Coronary artery (tissue), 2 donors: ENCODE measurements at regions not wholly inside any gene's neighbourhood (a gene's known extent, or its start where the extent isn't known, plus 50 kb on each side); places are given as distances from the start of the nearest gene placed in this dataset.

ENCODE experiments used
- DNase-seq: peaks from one replicate; pipeline ENCODE4 v3.0.0-alpha.2; 2017; ENCODE audit warnings: low spot score
- H3K27ac ChIP-seq, 2 donors: fragments of 200-600 bp; sonication (generic); one replicate each; pipeline ENCODE4 v1.5.1; 2016 to 2019
- H3K4me3 ChIP-seq: fragments of 200-600 bp; sonication (generic); 2 replicates; pipeline ENCODE4 v1.5.1; 2016; ENCODE audit warnings: mild to moderate bottlenecking, moderate library complexity
- CTCF ChIP-seq: fragments of 200-600 bp; sonication (generic); IDR thresholded peaks from one replicate; pipeline ENCODE4 v1.5.1; 2019; ENCODE audit warnings: antibody characterized with exemption

GRCh38 chr16:17589898-17590297 lies 119.1 kb upstream of the XYLT1 start:
- no peak for DNase-seq
- Histone ChIP-seq H3K4me3 (no peak overlapping the region), H3K27ac (no peak overlapping the region)
- no peak for TF ChIP-seq CTCF

- Histone ChIP-seq H3K27ac (no peak overlapping the region), H3K4me3 (no peak overlapping the region)
- no peak for DNase-seq
- no peak for TF ChIP-seq CTCF
Measured at GRCh38 chr16:17585449-17586074, 114.8 kb upstream of the XYLT1 start.

DNA sequence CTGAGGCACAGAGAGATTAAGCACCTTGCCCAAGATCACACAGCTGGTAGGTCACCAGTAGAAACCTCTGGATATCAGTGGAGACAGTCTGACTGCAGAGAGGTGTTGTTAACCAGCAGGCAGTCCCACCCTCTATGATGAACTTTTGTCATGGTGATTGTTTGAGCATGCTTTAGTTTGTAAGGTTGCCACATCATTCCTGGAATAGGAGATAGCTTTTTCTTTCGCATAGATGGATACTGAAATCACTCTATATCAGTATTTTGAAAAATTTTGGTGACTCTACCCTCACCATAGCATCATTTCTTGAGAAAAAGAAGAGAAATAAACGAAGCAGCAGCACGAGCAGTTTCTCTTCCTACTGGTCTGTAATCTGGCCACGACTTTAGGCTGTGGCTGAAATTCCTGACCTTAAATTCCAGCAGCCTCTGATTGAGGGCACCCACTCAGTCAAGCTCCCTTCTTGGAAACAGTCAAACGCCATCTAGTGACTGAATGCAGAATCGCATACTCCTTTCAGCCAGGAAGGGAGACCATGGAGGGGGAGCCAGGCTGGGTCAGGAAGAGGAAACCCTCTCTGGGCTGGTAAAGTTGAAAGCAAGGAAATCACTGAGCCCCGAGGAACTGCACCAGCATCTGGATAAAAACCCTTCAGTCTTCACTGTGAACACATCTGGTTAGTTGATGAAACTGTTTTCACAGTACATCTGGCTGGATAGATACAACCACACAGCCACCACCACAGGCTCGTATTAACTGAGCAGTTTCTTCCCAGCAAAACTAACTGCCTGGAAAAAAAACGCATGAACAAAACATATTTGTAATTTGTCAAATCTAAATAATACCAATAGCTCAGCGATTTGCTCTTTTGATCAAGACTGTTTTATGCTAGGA lies 108.5 kb upstream of the XYLT1 start:
- Histone ChIP-seq H3K27ac (no peak overlapping the region), H3K4me3 (no peak overlapping the region)
- peak; percentile 75 for TF ChIP-seq CTCF
- no peak for DNase-seq

GRCh38 chr16:17574256-17574655 lies 103.5 kb upstream of the XYLT1 start:
- TF ChIP-seq CTCF, result no peak
- Histone ChIP-seq H3K27ac (no peak overlapping the region), H3K4me3 (no peak overlapping the region)
- DNase-seq, result no peak

DNA sequence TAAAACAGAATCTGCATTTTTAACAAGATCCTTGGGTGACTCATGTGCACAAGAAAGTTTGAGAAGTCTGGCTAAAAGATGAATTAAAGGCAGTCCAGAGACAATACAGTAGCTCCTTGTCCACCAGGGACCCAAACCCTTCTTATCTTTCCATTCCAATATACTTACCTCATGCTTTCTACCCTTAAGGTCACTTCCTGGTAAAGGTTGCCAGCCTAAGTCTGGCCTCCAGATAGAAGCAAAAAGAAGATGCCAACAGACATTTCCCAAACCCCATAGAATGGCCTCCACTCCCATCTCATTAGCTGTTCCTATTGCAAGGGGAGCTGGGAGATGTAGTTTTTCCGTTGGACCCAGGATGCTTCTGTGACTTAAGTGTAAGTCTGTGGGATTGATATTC lies 101.4 kb upstream of the XYLT1 start:
- Histone ChIP-seq H3K27ac (no peak overlapping the region), H3K4me3 (no peak overlapping the region)
- no peak for DNase-seq
- no peak for TF ChIP-seq CTCF

DNA sequence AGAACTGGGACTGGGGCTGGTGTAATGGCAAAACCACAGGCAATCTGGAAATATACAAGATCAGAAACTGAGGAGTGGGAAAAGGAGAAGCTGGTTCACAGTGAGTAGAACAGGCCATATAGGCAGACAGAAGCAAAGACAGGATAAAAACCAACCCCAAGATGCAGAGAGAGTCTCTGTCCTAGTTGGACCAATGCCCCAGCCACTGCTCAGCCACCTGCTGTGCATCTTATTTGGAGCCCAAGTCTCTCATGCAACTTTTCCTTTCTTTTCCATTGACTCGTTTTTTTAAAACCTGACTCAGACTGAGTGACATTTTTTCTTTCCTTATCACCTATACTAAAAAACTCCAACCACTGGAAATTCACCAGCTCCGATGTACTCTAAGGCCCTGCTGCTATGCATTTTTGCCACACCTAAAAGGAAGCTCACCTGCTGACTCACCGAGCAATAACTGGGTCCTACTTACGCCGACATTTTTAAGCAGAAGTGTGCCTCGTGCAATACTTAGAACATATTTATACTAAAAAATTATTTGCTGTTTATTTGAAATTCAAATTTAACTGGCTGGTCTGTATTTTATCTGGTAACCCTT lies 100.8 kb upstream of the XYLT1 start:
- no peak for DNase-seq
- TF ChIP-seq CTCF, result no peak
- Histone ChIP-seq H3K27ac (no peak overlapping the region), H3K4me3 (no peak overlapping the region)
